ENCODE measurements at regions not wholly inside any gene's neighbourhood (a gene's known extent, or its start where the extent isn't known, plus 50 kb on each side); places are given as distances from the start of the nearest gene placed in this dataset.
"Not testable (repeated sequence)": the region's sequence is repeated elsewhere in the genome, so short reads cannot be mapped to it uniquely, and the experiment has no call there.

GRCh38 chr11:70548976-70549375 lies 150.6 kb downstream of the CTTN start:
- DNase-seq (ENCODE audit: low read depth), result no peak

- no peak for DNase-seq (ENCODE audit: low read depth)
Observed at GRCh38 chr11:70549386-70549785, 151.1 kb downstream of the CTTN start.

- no peak for DNase-seq (ENCODE audit: low read depth)
Observed at GRCh38 chr11:70549796-70550195, 151.5 kb downstream of the CTTN start.

- DNase-seq (ENCODE audit: low read depth), result no peak
Observed at GRCh38 chr11:70550456-70551195, 152.3 kb downstream of the CTTN start.

GRCh38 chr11:70551351-70552166 lies 153.2 kb downstream of the CTTN start:
- no peak for DNase-seq (ENCODE audit: low read depth)

- no peak for DNase-seq (ENCODE audit: low read depth)
Observed at GRCh38 chr11:70552167-70553150, 154.1 kb downstream of the CTTN start.

GRCh38 chr11:70555078-70555477 lies 156.7 kb downstream of the CTTN start:
- DNase-seq (ENCODE audit: low read depth), result no peak

- peak; percentile 24 for DNase-seq (ENCODE audit: low read depth)
Observed at GRCh38 chr11:70556884-70557741, 158.8 kb downstream of the CTTN start.

- peak; percentile 1 for DNase-seq (ENCODE audit: low read depth)
Observed at GRCh38 chr11:70557742-70558485, 159.6 kb downstream of the CTTN start.

GRCh38 chr11:70558681-70559080 lies 160.4 kb downstream of the CTTN start:
- no peak for DNase-seq (ENCODE audit: low read depth)

- DNase-seq (ENCODE audit: low read depth), result no peak
Observed at GRCh38 chr11:70559516-70559915, 161.2 kb downstream of the CTTN start.

- not testable (repeated sequence) for DNase-seq (ENCODE audit: low read depth)
Observed at GRCh38 chr11:70560621-70561020, 162.3 kb downstream of the CTTN start.

- no peak for DNase-seq (ENCODE audit: low read depth)
Observed at GRCh38 chr11:70566768-70567530, 168.6 kb downstream of the CTTN start.

- DNase-seq (ENCODE audit: low read depth), result no peak
Observed at GRCh38 chr11:70567680-70568034, 169.3 kb downstream of the CTTN start.

- peak; percentile 62 for DNase-seq (ENCODE audit: low read depth)
Observed at GRCh38 chr11:70568035-70568813, 169.9 kb downstream of the CTTN start.

GRCh38 chr11:70568814-70569617 lies 170.7 kb downstream of the CTTN start:
- DNase-seq (ENCODE audit: low read depth), result no peak

- no peak for DNase-seq (ENCODE audit: low read depth)
Observed at GRCh38 chr11:70569618-70569890, 171.2 kb downstream of the CTTN start.
